HG03159 (cell line): ENCODE measurements at regions not wholly inside any gene's neighbourhood (a gene's known extent, or its start where the extent isn't known, plus 50 kb on each side); places are given as distances from the start of the nearest gene placed in this dataset.
"Not testable (repeated sequence)": the region's sequence is repeated elsewhere in the genome, so short reads cannot be mapped to it uniquely, and the experiment has no call there.

Source experiments
- ATAC-seq: cut with Tn5 transposase; IDR thresholded peaks from one replicate; pipeline ENCODE4 v1.9.1; 2021; ENCODE audit warnings: mild to moderate bottlenecking, moderate library complexity; ENCODE audit not compliant: unreplicated experiment

DNA sequence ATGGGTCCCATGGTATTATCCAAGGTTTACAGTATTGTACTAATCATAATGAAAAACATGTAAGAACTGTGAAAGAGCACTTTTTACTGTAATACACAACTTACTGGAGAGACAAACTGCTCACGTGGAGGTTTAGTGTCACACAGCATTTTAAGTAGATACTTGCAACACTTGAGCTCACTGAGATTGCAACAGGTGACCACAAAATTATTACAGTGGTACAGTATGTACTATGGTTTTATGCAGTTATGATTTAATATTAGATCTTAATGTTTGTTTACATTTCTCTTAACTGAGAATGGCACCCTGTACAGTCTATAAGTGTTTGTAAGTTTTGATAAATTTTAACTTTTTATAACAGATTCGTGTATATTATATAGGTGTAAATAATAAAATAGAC is 118.6 kb upstream of the SKOR2 start:
- ATAC-seq, result no peak

- ATAC-seq, result not testable (repeated sequence)
Measured at GRCh38 chr18:47354061-47354460, 102.6 kb upstream of the SKOR2 start.

- no peak for ATAC-seq
Measured at GRCh38 chr18:47346016-47346415, 94.6 kb upstream of the SKOR2 start.

DNA sequence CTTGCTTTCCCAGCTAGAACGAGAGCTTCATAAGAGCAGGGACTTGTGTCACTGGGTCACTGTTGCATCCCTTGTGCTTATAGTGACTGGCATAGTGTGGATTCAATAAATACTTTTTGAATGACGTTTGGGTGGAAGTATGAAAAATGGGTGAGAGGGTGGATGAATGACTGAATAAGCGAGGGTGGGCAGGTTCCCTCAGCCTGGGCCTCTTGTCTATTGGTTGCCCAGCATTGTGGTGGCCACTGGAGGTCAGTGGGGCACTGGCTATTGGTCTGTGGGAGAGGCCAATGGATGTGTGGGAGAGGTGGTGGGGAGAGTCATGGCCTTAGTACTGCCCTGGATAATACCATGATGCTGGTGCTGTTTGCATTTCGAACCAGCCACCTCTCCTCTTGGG is 93.8 kb upstream of the SKOR2 start:
- no peak for ATAC-seq

DNA sequence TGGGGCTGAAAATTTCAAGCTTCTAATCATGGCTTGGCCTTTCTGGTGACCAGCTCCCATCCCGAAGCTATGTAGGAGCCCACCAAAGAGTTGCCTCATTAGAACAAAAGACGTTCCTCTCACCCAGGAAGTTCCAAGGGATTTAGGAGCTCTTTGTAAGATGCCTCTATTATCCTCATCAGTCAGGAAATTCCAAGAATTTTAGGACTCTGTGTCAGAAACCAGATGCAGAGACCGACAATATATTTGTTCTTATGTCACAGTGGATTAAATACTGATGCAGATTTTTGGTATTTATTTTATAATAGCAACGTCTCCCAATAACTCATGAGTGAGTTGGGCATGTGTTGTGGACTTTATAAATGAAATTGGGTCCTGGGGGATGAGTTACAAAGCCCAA is 91.8 kb upstream of the SKOR2 start:
- no peak for ATAC-seq

DNA sequence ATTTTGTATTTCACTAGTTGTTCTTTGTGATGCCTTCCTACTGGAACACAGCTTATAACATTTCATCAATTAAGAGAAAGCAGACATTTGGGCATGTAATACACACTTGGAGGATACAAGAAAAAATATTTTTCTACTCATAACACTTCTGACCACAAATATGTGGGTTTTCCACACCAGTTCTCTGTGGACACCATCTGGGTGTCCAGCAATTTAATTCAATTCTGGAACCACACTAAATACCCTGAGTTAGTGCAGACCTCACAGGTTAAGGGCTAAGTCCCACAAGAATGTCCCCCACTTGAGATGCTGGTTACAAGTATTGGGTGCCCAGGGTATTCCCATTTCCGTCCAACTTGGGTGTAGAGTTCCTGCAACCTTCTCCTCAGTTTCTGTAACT is 91.1 kb upstream of the SKOR2 start:
- ATAC-seq, result no peak

DNA sequence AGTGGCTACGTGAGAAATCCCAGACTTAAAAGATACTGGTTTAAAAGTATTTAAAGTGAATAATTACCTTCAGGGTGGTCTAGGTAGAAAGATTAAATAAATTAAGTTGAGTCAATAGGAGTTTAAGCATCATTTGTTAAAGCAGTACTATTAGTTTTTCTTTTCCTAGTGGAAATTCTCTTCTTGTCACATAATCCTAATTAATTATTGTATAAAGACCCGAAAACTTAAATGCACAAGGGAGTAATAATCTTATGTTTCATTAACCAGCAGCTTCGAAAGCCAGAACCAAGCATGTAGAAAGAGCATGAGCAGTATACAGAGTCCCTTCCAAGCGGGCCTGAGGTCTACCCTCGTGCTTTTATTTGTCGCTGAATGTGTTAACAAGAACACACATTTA is 90.2 kb upstream of the SKOR2 start:
- no peak for ATAC-seq

GRCh38 chr18:47334966-47335365 is 83.5 kb upstream of the SKOR2 start:
- ATAC-seq, result no peak

DNA sequence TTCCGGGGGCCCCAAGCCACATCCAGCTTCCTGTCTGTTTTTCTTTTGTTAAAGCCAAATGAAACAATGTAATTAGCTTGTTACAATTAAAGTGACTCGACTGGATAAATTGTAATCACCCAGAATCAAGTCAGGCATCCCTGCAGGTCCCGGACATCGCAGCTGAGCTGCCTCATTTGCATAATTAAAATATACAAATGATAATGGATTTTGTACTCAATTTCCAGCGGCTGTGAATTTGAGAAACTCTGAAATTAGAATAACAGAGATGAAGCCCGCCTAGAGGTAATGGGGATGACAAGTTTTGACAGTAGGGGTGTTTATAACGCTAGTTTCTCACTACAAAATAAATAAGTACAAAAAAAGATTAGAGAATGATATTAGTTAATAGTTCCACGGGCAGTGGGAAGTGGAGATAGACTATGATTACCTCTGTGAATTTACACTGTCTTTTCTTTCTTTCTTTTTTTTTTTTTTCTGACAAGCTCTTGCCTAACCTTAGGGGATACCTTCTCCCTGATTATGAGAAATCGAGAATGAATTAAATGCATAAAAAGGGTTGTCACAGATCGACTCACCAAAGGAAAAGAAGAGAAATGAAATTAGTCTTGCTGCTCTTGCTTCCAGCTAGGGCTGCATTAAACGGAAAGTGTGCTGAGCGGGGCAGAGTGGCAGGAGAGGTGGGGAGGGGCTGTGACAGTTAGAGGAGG is 82.6 kb upstream of the SKOR2 start:
- no peak for ATAC-seq

DNA sequence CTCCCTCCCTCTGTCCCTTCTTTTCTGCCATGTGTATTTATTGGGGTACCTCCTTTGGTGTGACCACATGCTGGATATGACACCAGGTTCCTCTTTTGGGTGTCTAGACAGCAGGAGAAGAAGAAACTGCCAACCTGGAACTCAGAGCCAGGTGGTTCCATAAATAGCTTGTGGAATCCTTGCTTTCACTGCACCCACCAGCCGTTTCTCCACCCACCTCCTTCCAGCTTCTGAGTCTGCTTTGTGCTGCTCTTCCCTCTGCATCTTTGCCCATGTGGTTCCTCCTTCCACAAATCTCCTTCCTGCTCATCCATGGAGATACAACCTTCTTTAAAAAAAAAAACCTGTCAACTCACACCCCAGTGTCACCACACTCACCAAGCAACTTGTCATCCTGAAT is 80.2 kb upstream of the SKOR2 start:
- no peak for ATAC-seq

GRCh38 chr18:47331026-47331425 is 79.6 kb upstream of the SKOR2 start:
- no peak for ATAC-seq

DNA sequence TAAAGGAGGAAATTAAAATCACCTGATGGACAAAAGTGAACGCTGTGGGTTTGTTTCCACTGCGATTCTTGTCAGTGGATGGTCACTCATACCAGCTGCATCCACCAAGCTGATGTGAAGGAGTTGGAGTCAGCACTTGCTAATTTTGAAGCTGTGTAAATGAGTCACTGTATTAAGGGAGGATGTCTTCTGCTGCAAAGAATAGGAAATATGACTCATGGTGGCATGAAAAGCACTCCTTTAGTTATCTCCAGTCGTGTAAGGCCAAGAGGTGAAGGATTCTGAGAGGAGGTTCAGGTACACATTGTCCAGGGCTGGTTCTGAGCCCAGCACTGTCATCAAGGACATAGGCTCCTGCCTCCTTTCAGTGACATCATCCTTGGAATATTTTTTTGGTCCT is 71.7 kb upstream of the SKOR2 start:
- ATAC-seq, result no peak

GRCh38 chr18:47321815-47322214 is 70.4 kb upstream of the SKOR2 start:
- ATAC-seq, result no peak

GRCh38 chr18:47317824-47318508 is 66.5 kb upstream of the SKOR2 start:
- no peak for ATAC-seq

DNA sequence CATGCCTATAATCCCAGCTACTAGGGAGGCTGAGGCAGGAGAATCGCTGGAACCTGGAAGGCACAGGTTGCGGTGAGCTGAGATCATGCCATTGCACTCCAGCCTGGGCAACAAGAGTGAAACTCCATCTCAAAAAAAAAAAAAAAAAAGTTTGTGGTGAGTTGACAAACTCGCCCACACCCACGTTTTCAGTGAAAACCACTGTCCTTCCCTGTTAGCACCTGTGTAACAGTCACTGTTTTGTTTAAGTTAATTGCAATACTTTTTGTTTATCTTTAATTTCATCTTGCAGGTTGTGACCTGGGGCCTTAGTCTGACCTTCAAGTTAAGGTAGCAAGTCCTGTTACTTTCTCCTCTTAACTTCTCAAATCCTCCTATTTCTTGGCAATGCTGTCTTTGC is 65.5 kb upstream of the SKOR2 start:
- ATAC-seq, result no peak

GRCh38 chr18:47313901-47314300 is 62.4 kb upstream of the SKOR2 start:
- no peak for ATAC-seq

- ATAC-seq, result no peak
Measured at GRCh38 chr18:47311585-47311984, 60.1 kb upstream of the SKOR2 start.
